ENCODE measurements at regions not wholly inside any gene's neighbourhood (a gene's known extent, or its start where the extent isn't known, plus 50 kb on each side); places are given as distances from the start of the nearest gene placed in this dataset.

GRCh38 chr20:22901921-22902320 lies 133.2 kb upstream of the SSTR4 start:
- no peak overlapping the region for H3K4me3 ChIP-seq (ENCODE audit: insufficient read length, low read depth)
- 0 out of 2 replicates have a peak, but pooled peaks cover 5% of the 10 kb centered on the region for H3K9me3 ChIP-seq (ENCODE audit: insufficient read depth, low read length)
- no peaks in the 10 kb centered on the region for H3K4me1 ChIP-seq (ENCODE audit: insufficient read depth, insufficient read length)
- no peaks in the 10 kb centered on the region for H3K36me3 ChIP-seq (ENCODE audit: insufficient read depth, insufficient read length, low read length)
- TF ChIP-seq ZNF274 (IDR thresholded peaks at IDR 0.05; ENCODE audit: low read depth, low read length) (no peak), SUZ12 (IDR thresholded peaks at IDR 0.05; ENCODE audit: extremely low read depth, insufficient read depth, insufficient read length) (no peak), YY1 (IDR thresholded peaks at IDR 0.05; ENCODE audit: insufficient read depth, insufficient read length) (no peak)
- no peak for DNase-seq (ENCODE audit: low read depth, low spot score)
- no peak overlapping the region for H3K9ac ChIP-seq (ENCODE audit: insufficient read length, low read depth)
- H3K27me3 ChIP-seq (ENCODE audit: insufficient read depth, insufficient read length), result no peaks in the 10 kb centered on the region

- Histone ChIP-seq H3K27me3 (ENCODE audit: insufficient read depth, insufficient read length) (no peaks in the 10 kb centered on the region), H3K4me3 (ENCODE audit: insufficient read length, low read depth) (no peak overlapping the region), H3K9me3 (ENCODE audit: insufficient read depth, low read length) (0 out of 2 replicates have a peak, but pooled peaks cover 5% of the 10 kb centered on the region), H3K9ac (ENCODE audit: insufficient read length, low read depth) (no peak overlapping the region), H3K36me3 (ENCODE audit: insufficient read depth, insufficient read length, low read length) (no peaks in the 10 kb centered on the region), H3K4me1 (ENCODE audit: insufficient read depth, insufficient read length) (no peaks in the 10 kb centered on the region)
- DNase-seq (ENCODE audit: low read depth, low spot score), result no peak
- no peak for TF ChIP-seq SUZ12 (IDR thresholded peaks at IDR 0.05; ENCODE audit: extremely low read depth, insufficient read depth, insufficient read length)
- no peak for TF ChIP-seq YY1 (IDR thresholded peaks at IDR 0.05; ENCODE audit: insufficient read depth, insufficient read length)
- no peak for TF ChIP-seq ZNF274 (IDR thresholded peaks at IDR 0.05; ENCODE audit: low read depth, low read length)
These were observed 130.7 kb upstream of the SSTR4 start for GRCh38 chr20:22904386-22904785.

GRCh38 chr20:22904905-22905304 lies 130.2 kb upstream of the SSTR4 start:
- Histone ChIP-seq H3K9me3 (ENCODE audit: insufficient read depth, low read length) (0 out of 2 replicates have a peak, but pooled peaks cover 5% of the 10 kb centered on the region), H3K9ac (ENCODE audit: insufficient read length, low read depth) (no peak overlapping the region), H3K27me3 (ENCODE audit: insufficient read depth, insufficient read length) (no peaks in the 10 kb centered on the region), H3K4me1 (ENCODE audit: insufficient read depth, insufficient read length) (no peaks in the 10 kb centered on the region), H3K36me3 (ENCODE audit: insufficient read depth, insufficient read length, low read length) (no peaks in the 10 kb centered on the region), H3K4me3 (ENCODE audit: insufficient read length, low read depth) (no peak overlapping the region)
- DNase-seq (ENCODE audit: low read depth, low spot score), result no peak
- TF ChIP-seq YY1 (IDR thresholded peaks at IDR 0.05; ENCODE audit: insufficient read depth, insufficient read length) (no peak), SUZ12 (IDR thresholded peaks at IDR 0.05; ENCODE audit: extremely low read depth, insufficient read depth, insufficient read length) (no peak), ZNF274 (IDR thresholded peaks at IDR 0.05; ENCODE audit: low read depth, low read length) (no peak)

- no peaks in the 10 kb centered on the region for H3K4me1 ChIP-seq (ENCODE audit: insufficient read depth, insufficient read length)
- no peak overlapping the region for H3K9ac ChIP-seq (ENCODE audit: insufficient read length, low read depth)
- DNase-seq (ENCODE audit: low read depth, low spot score), result no peak
- TF ChIP-seq ZNF274 (IDR thresholded peaks at IDR 0.05; ENCODE audit: low read depth, low read length), result no peak
- TF ChIP-seq SUZ12 (IDR thresholded peaks at IDR 0.05; ENCODE audit: extremely low read depth, insufficient read depth, insufficient read length), result no peak
- no peak for TF ChIP-seq YY1 (IDR thresholded peaks at IDR 0.05; ENCODE audit: insufficient read depth, insufficient read length)
- H3K27me3 ChIP-seq (ENCODE audit: insufficient read depth, insufficient read length), result no peaks in the 10 kb centered on the region
- H3K4me3 ChIP-seq (ENCODE audit: insufficient read length, low read depth), result no peak overlapping the region
- no peaks in the 10 kb centered on the region for H3K36me3 ChIP-seq (ENCODE audit: insufficient read depth, insufficient read length, low read length)
- 0 out of 2 replicates have a peak, but pooled peaks cover 5% of the 10 kb centered on the region for H3K9me3 ChIP-seq (ENCODE audit: insufficient read depth, low read length)
These were observed 129.5 kb upstream of the SSTR4 start for GRCh38 chr20:22905658-22906057.

- Histone ChIP-seq H3K27me3 (ENCODE audit: insufficient read depth, insufficient read length) (no peaks in the 10 kb centered on the region), H3K9me3 (ENCODE audit: insufficient read depth, low read length) (no peaks in the 10 kb centered on the region), H3K4me3 (ENCODE audit: insufficient read length, low read depth) (no peak overlapping the region), H3K9ac (ENCODE audit: insufficient read length, low read depth) (no peak overlapping the region), H3K36me3 (ENCODE audit: insufficient read depth, insufficient read length, low read length) (no peaks in the 10 kb centered on the region), H3K4me1 (ENCODE audit: insufficient read depth, insufficient read length) (no peaks in the 10 kb centered on the region)
- no peak for DNase-seq (ENCODE audit: low read depth, low spot score)
- no peak for TF ChIP-seq ZNF274 (IDR thresholded peaks at IDR 0.05; ENCODE audit: low read depth, low read length)
These were observed 126.7 kb upstream of the SSTR4 start for GRCh38 chr20:22908437-22908836.

- Histone ChIP-seq H3K36me3 (ENCODE audit: insufficient read depth, insufficient read length, low read length) (no peaks in the 10 kb centered on the region), H3K27me3 (ENCODE audit: insufficient read depth, insufficient read length) (no peaks in the 10 kb centered on the region), H3K4me1 (ENCODE audit: insufficient read depth, insufficient read length) (no peaks in the 10 kb centered on the region), H3K9ac (ENCODE audit: insufficient read length, low read depth) (no peak overlapping the region), H3K4me3 (ENCODE audit: insufficient read length, low read depth) (no peak overlapping the region), H3K9me3 (ENCODE audit: insufficient read depth, low read length) (no peaks in the 10 kb centered on the region)
- DNase-seq (ENCODE audit: low read depth, low spot score), result no peak
- TF ChIP-seq SUZ12 (IDR thresholded peaks at IDR 0.05; ENCODE audit: extremely low read depth, insufficient read depth, insufficient read length) (no peak), ZNF274 (IDR thresholded peaks at IDR 0.05; ENCODE audit: low read depth, low read length) (no peak), YY1 (IDR thresholded peaks at IDR 0.05; ENCODE audit: insufficient read depth, insufficient read length) (no peak)
These were observed 126.2 kb upstream of the SSTR4 start for GRCh38 chr20:22908944-22909343.

- DNase-seq (ENCODE audit: low read depth, low spot score), result no peak
- H3K27me3 ChIP-seq (ENCODE audit: insufficient read depth, insufficient read length), result no peaks in the 10 kb centered on the region
- no peak overlapping the region for H3K9ac ChIP-seq (ENCODE audit: insufficient read length, low read depth)
- no peaks in the 10 kb centered on the region for H3K36me3 ChIP-seq (ENCODE audit: insufficient read depth, insufficient read length, low read length)
- H3K4me1 ChIP-seq (ENCODE audit: insufficient read depth, insufficient read length), result no peaks in the 10 kb centered on the region
- no peak overlapping the region for H3K4me3 ChIP-seq (ENCODE audit: insufficient read length, low read depth)
- no peaks in the 10 kb centered on the region for H3K9me3 ChIP-seq (ENCODE audit: insufficient read depth, low read length)
- TF ChIP-seq YY1 (IDR thresholded peaks at IDR 0.05; ENCODE audit: insufficient read depth, insufficient read length), result no peak
- TF ChIP-seq ZNF274 (IDR thresholded peaks at IDR 0.05; ENCODE audit: low read depth, low read length), result no peak
- TF ChIP-seq SUZ12 (IDR thresholded peaks at IDR 0.05; ENCODE audit: extremely low read depth, insufficient read depth, insufficient read length), result no peak
These were observed 125.7 kb upstream of the SSTR4 start for GRCh38 chr20:22909436-22909835.
